ENCODE measurements at regions not wholly inside any gene's neighbourhood (a gene's known extent, or its start where the extent isn't known, plus 50 kb on each side); places are given as distances from the start of the nearest gene placed in this dataset.

DNA sequence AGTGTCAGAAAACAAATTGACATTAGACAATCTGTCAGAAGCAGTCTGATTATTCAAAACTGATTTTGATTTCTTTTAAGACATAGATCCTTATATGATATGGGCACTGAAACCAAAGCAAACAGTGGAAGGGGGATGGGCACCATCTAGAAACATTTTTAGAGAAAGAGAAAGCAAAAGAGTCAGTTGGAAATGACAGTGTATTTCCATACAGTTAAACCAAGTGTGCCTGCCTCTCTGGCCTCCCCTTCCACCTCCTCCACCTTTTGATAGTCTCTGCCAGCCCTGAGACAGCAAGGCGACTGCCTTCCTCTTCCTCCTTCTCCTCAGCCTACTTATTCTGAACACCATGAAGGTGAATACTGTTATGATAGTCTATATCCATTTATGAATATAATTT is 949.7 kb downstream of the AMY1C start:
- no peak for DNase-seq (ENCODE audit: low read depth)

GRCh38 chr1:104702731-104703130 is 953.0 kb downstream of the AMY1C start:
- no peak for DNase-seq (ENCODE audit: low read depth)

More for the DNA sequence above, 949.7 kb downstream of the AMY1C start:
- Histone ChIP-seq H3K36me3 (ENCODE audit: control insufficient read depth, insufficient read depth, low read length) (no peaks in the 10 kb centered on the region), H3K4me3 (ENCODE audit: low read depth, low read length) (no peak overlapping the region), H3K27me3 (ENCODE audit: control insufficient read depth, insufficient read depth, low read length) (no peaks in the 10 kb centered on the region)
- no peak for TF ChIP-seq CTCF (IDR thresholded peaks at IDR 0.05; ENCODE audit: insufficient read depth, low read length, poor library complexity, severe bottlenecking)

DNA sequence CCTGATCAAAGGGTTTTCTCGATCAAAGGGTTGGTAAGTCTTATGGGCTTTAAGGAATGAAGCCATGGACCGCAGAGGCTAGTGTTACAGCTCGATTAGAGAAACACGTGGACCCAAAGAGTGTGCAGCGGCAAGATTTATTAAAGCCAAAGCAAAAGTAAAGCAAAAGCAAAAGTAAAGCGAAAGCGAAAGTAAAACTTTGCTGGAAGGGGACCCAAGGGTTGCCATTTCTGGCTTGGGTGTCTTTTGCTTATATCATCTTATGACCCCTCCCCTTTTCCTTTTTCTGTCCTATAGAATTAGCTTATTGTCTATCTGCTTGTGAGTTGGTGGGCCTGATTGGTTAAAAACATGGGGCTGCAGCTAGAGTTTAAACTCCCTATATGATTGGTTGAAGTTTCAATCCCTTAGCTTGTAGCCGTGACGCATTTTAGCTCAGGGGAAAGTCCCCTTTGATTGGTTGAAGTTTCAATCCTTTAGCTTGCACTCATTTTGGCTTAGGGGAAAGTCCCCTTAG is 957.0 kb downstream of the AMY1C start:
- DNase-seq (ENCODE audit: low read depth), result no peak
- TF ChIP-seq CTCF (IDR thresholded peaks at IDR 0.05; ENCODE audit: insufficient read depth, low read length, poor library complexity, severe bottlenecking), result no peak
- H3K4me3 ChIP-seq (ENCODE audit: low read depth, low read length), result no peak overlapping the region
- no peaks in the 10 kb centered on the region for H3K36me3 ChIP-seq (ENCODE audit: control insufficient read depth, insufficient read depth, low read length)
- H3K27me3 ChIP-seq (ENCODE audit: control insufficient read depth, insufficient read depth, low read length), result no peaks in the 10 kb centered on the region

More at GRCh38 chr1:104702731-104703130, 953.0 kb downstream of the AMY1C start:
- no peaks in the 10 kb centered on the region for H3K36me3 ChIP-seq (ENCODE audit: control insufficient read depth, insufficient read depth, low read length)
- no peak for TF ChIP-seq CTCF (IDR thresholded peaks at IDR 0.05; ENCODE audit: insufficient read depth, low read length, poor library complexity, severe bottlenecking)
- H3K27me3 ChIP-seq (ENCODE audit: control insufficient read depth, insufficient read depth, low read length), result no peaks in the 10 kb centered on the region
- H3K4me3 ChIP-seq (ENCODE audit: low read depth, low read length), result no peak overlapping the region

DNA sequence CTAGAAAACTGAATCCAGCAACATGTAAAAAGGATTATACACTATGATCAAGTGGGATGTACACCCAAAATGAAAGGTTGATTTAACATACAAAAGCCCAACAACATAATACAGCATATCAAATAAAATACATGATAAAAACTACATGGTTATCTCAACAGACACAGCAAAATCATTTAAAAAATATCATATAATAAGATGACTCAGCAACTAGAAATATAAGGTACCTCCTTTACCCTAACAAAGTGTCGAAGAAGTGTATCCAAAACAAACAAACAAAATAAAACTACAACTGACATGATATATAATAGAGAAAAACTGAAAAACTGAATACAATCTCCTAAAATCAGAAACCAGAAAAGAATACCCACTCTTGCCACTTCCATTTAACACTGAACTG is 969.1 kb downstream of the AMY1C start:
- H3K27me3 ChIP-seq (ENCODE audit: control insufficient read depth, insufficient read depth, low read length), result no peaks in the 10 kb centered on the region
- TF ChIP-seq CTCF (IDR thresholded peaks at IDR 0.05; ENCODE audit: insufficient read depth, low read length, poor library complexity, severe bottlenecking), result no peak
- DNase-seq (ENCODE audit: low read depth), result no peak
- no peak overlapping the region for H3K4me3 ChIP-seq (ENCODE audit: low read depth, low read length)
- H3K36me3 ChIP-seq (ENCODE audit: control insufficient read depth, insufficient read depth, low read length), result no peaks in the 10 kb centered on the region

- no peak for TF ChIP-seq CTCF (IDR thresholded peaks at IDR 0.05; ENCODE audit: insufficient read depth, low read length, poor library complexity, severe bottlenecking)
- Histone ChIP-seq H3K4me3 (ENCODE audit: low read depth, low read length) (no peak overlapping the region), H3K36me3 (ENCODE audit: control insufficient read depth, insufficient read depth, low read length) (no peaks in the 10 kb centered on the region)
Measured at GRCh38 chr1:104720741-104721140, 971.0 kb downstream of the AMY1C start.

GRCh38 chr1:104726917-104727316 is 977.2 kb downstream of the AMY1C start:
- H3K36me3 ChIP-seq (ENCODE audit: control insufficient read depth, insufficient read depth, low read length), result no peaks in the 10 kb centered on the region
- no peak for DNase-seq (ENCODE audit: low read depth)
- no peak for TF ChIP-seq CTCF (IDR thresholded peaks at IDR 0.05; ENCODE audit: insufficient read depth, low read length, poor library complexity, severe bottlenecking)
- H3K27me3 ChIP-seq (ENCODE audit: control insufficient read depth, insufficient read depth, low read length), result no peaks in the 10 kb centered on the region
- H3K4me3 ChIP-seq (ENCODE audit: low read depth, low read length), result no peak overlapping the region

More at GRCh38 chr1:104720741-104721140, 971.0 kb downstream of the AMY1C start:
- DNase-seq (ENCODE audit: low read depth), result no peak
- no peaks in the 10 kb centered on the region for H3K27me3 ChIP-seq (ENCODE audit: control insufficient read depth, insufficient read depth, low read length)
